Activated naive CD4-positive, alpha-beta T cell treated with anti-CD3 and anti-CD28 coated beads for 36 hours (primary cell): ENCODE measurements at regions not wholly inside any gene's neighbourhood (a gene's known extent, or its start where the extent isn't known, plus 50 kb on each side); places are given as distances from the start of the nearest gene placed in this dataset.
"Not testable (repeated sequence)": the region's sequence is repeated elsewhere in the genome, so short reads cannot be mapped to it uniquely, and the experiment has no call there.

Experiments
- CTCF ChIA-PET: fragments of 350-600 bp; sonication (Branson Sonifier 250); formaldehyde crosslinking; loops from one replicate; lab custom pipeline; 2021; ENCODE audit warnings: antibody characterized with exemption; lab: Charles Lee
- DNase-seq: peaks from one replicate; pipeline ENCODE4 v3.0.0-alpha.2; 2020
- H3K27ac Mint-ChIP-seq: one replicate; pipeline ENCODE4 v1.8.0; 2021; ENCODE audit warnings: mild to moderate bottlenecking, mixed read lengths
- H3K27me3 Mint-ChIP-seq: one replicate; pipeline ENCODE4 v1.8.0; 2021; ENCODE audit warnings: low read depth, mixed read lengths
- H3K36me3 Mint-ChIP-seq: one replicate; pipeline ENCODE4 v1.8.0; 2021; ENCODE audit warnings: low read depth, mixed read lengths
- H3K4me1 Mint-ChIP-seq: one replicate; pipeline ENCODE4 v1.8.0; 2021; ENCODE audit warnings: low read depth, mixed read lengths
- H3K4me3 Mint-ChIP-seq: one replicate; pipeline ENCODE4 v1.8.0; 2021; ENCODE audit warnings: mild to moderate bottlenecking, moderate library complexity, mixed read lengths
- H3K9me3 Mint-ChIP-seq: one replicate; pipeline ENCODE4 v1.8.0; 2021; ENCODE audit warnings: mixed read lengths
- intact Hi-C: fragments of 100-400 bp; cut with micrococcal nuclease; formaldehyde crosslinking; loops from one replicate; pipeline ENCODE4 v1.15.1; 2023

GRCh38 chr5:56294354-56294753, 61.2 kb upstream of the ANKRD55 start:
- CTCF ChIA-PET: no interaction called here
- Mint-ChIP-seq H3K36me3 (no peaks in the 10 kb centered on the region), H3K4me1 (peaks cover 12% of the 10 kb centered on the region), H3K27me3 (no peaks in the 10 kb centered on the region), H3K27ac (no peak overlapping the region), H3K9me3 (no peaks in the 10 kb centered on the region), H3K4me3 (no peak overlapping the region)
- no peak for DNase-seq
- intact Hi-C loops: no loop called here

DNA sequence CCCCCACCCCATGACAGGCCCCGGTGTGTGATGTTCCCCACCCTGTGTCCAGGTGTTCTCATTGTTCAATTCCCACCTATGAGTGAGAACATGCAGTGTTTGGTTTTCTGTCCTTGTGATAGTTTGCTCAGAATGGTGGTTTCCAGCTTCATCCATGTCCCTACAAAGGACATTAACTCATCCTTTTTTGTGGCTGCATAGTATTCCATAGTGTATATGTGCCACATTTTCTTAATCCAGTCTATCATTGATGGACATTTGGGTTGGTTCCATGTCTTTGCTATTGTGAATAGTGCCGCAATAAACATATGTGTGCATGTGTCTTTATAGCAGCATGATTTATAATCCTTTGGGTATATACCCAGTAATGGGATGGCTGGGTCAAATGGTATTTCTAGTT, 59.7 kb upstream of the ANKRD55 start:
- H3K4me3 Mint-ChIP-seq, H3K36me3 Mint-ChIP-seq, DNase-seq, H3K27me3 Mint-ChIP-seq, H3K4me1 Mint-ChIP-seq, H3K9me3 Mint-ChIP-seq, H3K27ac Mint-ChIP-seq, CTCF ChIA-PET, intact Hi-C loops: not testable (repeated sequence)

DNA sequence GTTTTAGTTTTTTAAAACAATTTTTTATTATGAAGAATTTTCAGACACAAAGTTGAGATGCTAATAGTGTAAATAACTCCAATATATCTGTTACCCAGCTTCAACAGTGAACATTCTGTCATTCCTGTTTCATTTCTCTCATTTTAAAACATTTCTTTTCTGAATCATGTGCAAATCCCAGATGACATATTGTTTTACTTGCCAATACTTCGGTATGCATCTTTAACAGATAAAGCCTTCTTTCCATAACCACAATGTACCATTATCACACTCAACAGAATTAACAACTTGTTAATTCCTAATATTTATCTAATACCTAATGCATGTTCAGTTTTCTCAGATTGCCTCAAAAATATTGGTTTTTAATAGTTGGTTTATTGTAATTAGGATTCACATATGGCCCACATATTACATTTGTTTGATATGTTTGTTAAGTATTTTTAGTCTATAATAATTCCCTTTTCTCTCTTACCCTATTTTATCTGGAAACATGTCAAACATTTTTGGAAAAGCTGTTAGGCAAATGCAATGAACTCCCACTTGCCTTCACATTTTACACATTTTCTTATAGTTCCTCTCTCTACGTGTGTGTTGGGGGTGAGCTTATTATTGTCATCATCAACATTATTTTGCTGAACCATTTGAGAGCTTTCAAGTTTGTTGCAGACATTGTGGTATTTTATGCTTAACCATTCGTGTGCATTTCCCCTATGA, 58.7 kb upstream of the ANKRD55 start:
- Mint-ChIP-seq H3K27me3 (no peaks in the 10 kb centered on the region), H3K9me3 (no peaks in the 10 kb centered on the region), H3K36me3 (no peaks in the 10 kb centered on the region), H3K4me1 (peaks cover 6% of the 10 kb centered on the region), H3K4me3 (no peak overlapping the region), H3K27ac (no peak overlapping the region)
- CTCF ChIA-PET: interaction anchor here (0.6 to 2.7 kb wide), 4 partner anchors 21 to 546 kb away, joined by 3 to 11 read pairs (median 5); no protein-coding TSS in a partner anchor
- no peak for DNase-seq
- intact Hi-C loops: no loop called here

DNA sequence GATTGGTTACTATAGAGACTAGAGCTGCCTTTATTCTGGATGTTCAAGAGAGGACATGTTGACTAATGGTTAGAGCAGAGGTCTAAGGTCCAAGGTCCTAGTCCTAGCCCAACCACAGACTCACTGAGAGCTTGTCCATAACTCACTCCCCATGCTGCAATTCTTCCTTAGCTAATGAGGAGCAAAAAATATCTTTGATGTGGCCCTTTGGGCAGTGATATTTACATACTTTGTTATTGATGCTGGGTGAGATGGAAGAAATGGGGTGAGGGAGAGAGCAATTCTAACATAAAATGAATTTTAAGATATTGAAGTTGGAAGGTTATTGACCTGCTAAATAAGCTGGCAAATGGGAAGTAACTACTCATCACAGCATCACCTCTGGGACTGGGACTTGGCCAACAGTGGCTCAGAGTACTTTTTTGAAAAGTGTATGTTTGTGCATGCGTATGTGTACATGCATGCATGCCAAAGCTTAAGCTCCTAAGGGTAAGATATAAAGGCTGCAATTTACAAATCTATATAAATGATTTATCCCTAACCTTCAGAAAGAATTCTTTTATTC, 58.0 kb upstream of the ANKRD55 start:
- Mint-ChIP-seq H3K36me3 (no peaks in the 10 kb centered on the region), H3K27me3 (no peaks in the 10 kb centered on the region), H3K4me3 (no peak overlapping the region), H3K4me1 (peaks cover 6% of the 10 kb centered on the region), H3K27ac (no peak overlapping the region), H3K9me3 (no peaks in the 10 kb centered on the region)
- DNase-seq: no peak
- CTCF ChIA-PET: interaction anchor here (0.6 to 2.7 kb wide), 4 partner anchors 20 to 547 kb away, joined by 3 to 11 read pairs (median 5); no protein-coding TSS in a partner anchor
- intact Hi-C loops: no loop called here

DNA sequence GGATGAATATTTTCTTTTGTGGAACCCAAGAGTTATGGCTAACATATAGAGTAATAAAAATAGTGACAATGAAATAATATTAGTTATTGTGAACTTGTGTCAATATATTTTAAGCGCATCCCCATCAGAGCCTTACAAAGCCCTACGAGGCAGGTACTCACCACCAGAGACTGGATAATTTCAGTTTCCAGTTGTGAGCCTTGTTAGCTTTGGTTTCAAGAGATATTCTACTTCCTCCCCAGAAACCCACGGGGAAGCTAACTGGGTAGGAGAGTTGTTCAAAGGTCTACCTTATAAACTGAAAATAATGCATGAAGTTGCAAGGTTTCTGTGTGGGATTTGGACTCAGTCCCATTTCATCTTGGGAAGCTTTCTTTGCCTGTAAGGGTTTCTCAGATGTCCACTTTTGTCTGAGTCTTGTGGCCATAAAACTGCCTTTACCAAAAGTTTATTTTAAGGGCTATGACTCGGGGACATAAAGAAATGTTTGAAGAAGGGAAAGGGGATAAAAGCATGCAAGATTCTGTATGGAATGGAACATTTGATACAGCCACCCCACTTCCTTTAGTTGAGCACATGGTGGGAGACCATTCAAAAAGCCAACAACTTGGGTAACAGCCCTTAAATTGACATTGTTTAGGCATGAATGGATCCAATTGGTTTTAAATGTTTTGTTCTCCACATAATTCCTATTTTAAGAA, 57.4 kb upstream of the ANKRD55 start:
- H3K27me3 Mint-ChIP-seq: no peaks in the 10 kb centered on the region
- H3K4me3 Mint-ChIP-seq: no peak overlapping the region
- intact Hi-C loops: no loop called here
- H3K36me3 Mint-ChIP-seq: no peaks in the 10 kb centered on the region
- DNase-seq: no peak
- CTCF ChIA-PET: interaction anchor here (0.8 to 2.7 kb wide), 4 partner anchors 20 to 547 kb away, joined by 3 to 11 read pairs (median 5); no protein-coding TSS in a partner anchor
- no peak overlapping the region for H3K27ac Mint-ChIP-seq
- H3K4me1 Mint-ChIP-seq: peaks cover 6% of the 10 kb centered on the region
- no peaks in the 10 kb centered on the region for H3K9me3 Mint-ChIP-seq

GRCh38 chr5:56289602-56289987, 56.5 kb upstream of the ANKRD55 start:
- intact Hi-C loops: no loop called here
- Mint-ChIP-seq H3K27ac (no peak overlapping the region), H3K27me3 (no peaks in the 10 kb centered on the region), H3K36me3 (no peaks in the 10 kb centered on the region), H3K4me3 (no peak overlapping the region), H3K4me1 (peaks cover 6% of the 10 kb centered on the region), H3K9me3 (no peaks in the 10 kb centered on the region)
- no peak for DNase-seq
- CTCF ChIA-PET: interaction anchor here (0.6 to 2.7 kb wide), 7 partner anchors 13 to 548 kb away, joined by 3 to 11 read pairs (median 4); no protein-coding TSS in a partner anchor

DNA sequence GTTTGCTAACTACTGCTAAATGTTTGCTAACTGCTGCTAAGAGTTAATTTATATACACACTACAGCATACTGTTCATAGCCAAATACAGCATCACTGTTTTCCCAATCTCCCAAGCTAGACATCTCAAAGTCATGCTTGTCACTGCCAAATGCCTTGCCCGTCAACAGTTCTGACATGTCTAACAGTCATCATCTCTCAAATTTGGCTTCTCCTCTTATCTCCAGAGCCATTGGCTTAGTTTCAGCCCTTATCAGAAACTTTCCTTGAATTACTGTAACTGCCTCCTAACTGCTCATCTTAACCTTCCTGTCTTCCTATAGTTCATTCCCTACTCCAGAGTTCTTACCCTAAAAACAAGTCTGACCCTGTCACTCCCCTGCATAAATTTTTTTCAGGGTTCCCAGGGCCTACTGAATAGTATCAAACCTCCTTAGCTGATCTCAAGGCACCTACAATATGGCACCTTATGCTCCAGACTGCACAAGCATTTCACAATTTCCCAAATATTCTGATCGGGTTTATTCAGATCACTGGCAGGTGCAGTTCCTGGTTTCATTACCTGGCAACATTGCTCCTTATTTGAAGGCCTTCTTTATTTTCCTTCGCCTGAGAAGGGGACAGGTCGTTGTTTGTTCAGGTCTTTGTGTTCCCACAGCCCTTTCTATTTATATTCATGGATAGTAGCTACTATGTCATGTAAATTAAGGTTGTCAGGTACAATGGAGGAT, 55.9 kb upstream of the ANKRD55 start:
- H3K4me3 Mint-ChIP-seq: no peak overlapping the region
- DNase-seq: no peak
- no peaks in the 10 kb centered on the region for H3K9me3 Mint-ChIP-seq
- H3K27ac Mint-ChIP-seq: no peak overlapping the region
- CTCF ChIA-PET: interaction anchor here (0.6 to 2.7 kb wide), 5 partner anchors 14 to 549 kb away, joined by 3 to 11 read pairs (median 5); no protein-coding TSS in a partner anchor
- intact Hi-C loops: no loop called here
- no peaks in the 10 kb centered on the region for H3K27me3 Mint-ChIP-seq
- H3K36me3 Mint-ChIP-seq: no peaks in the 10 kb centered on the region
- H3K4me1 Mint-ChIP-seq: peaks cover 6% of the 10 kb centered on the region

GRCh38 chr5:56286015-56286884, 53.1 kb upstream of the ANKRD55 start:
- no peak overlapping the region for H3K27ac Mint-ChIP-seq
- H3K4me1 Mint-ChIP-seq: peaks cover 6% of the 10 kb centered on the region
- no peaks in the 10 kb centered on the region for H3K9me3 Mint-ChIP-seq
- no peak for DNase-seq
- CTCF ChIA-PET: interaction anchor here (0.6 to 1.6 kb wide), 3 partner anchors 16 to 1461 kb away, joined by 3 read pairs; no protein-coding TSS in a partner anchor
- H3K4me3 Mint-ChIP-seq: no peak overlapping the region
- no peaks in the 10 kb centered on the region for H3K27me3 Mint-ChIP-seq
- intact Hi-C loops: no loop called here
- H3K36me3 Mint-ChIP-seq: no peaks in the 10 kb centered on the region

DNA sequence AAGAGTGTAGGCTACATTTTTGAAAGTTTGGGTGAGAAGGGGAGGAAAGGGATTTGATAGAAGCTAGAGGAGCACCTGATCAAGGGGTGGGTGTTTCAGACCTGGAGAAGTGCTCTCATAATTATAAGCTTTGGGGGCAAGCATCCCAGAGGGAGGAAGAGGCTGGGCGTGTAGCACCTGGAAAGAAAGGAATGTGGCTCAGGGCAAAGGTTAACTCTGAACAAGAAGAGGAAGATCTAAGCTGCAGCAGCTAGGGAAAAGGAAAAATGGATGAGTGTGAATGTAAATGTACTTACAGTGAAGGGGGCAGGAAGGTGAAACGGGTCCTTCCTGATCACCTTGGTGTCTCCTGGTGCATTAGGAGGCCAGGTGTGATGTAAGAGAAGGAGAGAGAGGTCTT, 49.8 kb upstream of the ANKRD55 start:
- CTCF ChIA-PET: interaction anchor here (1.4 kb wide), 1 partner anchor 12 kb away, joined by 8 read pairs; no protein-coding TSS in a partner anchor
- Mint-ChIP-seq H3K9me3 (no peaks in the 10 kb centered on the region), H3K4me1 (no peaks in the 10 kb centered on the region), H3K27ac (no peak overlapping the region), H3K27me3 (no peaks in the 10 kb centered on the region), H3K36me3 (no peaks in the 10 kb centered on the region), H3K4me3 (no peak overlapping the region)
- intact Hi-C loops: no loop called here
- no peak for DNase-seq
